T-helper 2 cell (primary cell): ENCODE measurements at regions not wholly inside any gene's neighbourhood (a gene's known extent, or its start where the extent isn't known, plus 50 kb on each side); places are given as distances from the start of the nearest gene placed in this dataset.

ENCODE experiments used
- DNase-seq, 5 experiments: peaks; one replicate each; pipeline versions ENCODE4 v3.0.0 to v3.0.0-alpha.2; 2012 to 2022

DNA sequence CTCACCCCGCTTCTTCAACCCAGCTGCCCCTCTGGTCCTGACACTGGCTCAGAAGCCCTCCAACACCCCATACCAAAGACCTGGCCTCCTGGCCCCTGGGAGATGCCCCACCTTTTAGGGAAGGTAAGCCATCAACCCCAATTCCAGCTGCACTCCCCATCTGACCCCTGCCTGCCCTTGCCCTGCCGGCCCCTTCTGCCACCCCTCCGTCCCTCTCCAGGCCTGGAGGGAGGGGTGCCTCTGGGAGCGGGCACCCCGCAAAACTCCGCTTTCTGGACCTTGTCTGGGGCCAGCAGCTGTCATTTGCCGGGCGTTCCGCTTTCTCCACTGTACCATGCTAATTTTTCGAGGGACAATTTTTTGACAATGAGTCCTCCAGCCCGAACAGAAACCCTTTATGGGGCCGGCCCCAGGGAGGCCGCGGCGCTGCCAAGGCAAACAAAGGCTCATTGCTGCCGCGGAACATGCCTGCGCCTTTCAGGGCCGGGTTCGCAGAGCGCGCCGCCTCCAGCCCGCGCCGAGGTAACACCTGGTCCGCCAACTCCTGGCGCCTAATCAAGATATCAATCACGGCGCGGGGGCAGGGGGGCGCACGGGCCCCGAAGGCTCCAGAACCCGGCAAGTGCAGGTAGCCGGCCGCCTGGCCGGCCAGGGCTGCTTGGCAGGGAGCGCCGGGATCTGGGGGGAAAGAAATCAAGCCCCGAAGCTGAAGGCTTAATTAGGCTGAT lies 96.0 kb downstream of the INHBB start:
- DNase-seq, result no peak

DNA sequence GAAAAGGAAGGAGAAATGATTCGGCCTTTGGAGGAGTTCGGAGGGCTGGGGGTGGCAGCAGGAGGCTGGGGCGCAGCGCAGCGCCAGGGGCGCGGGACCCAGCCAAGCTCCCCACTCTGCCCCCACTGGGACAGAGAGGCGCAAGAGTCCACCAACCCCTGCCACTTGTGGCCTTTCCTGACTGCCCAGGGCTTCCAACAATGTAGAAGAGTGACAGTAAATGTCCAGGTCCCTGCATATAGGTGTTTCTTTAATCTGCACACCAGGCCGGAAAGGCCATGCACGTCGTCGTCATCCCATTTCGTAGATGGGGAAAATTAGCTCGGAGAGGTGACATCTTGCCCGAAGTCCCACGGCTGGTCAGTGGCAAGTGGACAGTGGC lies 96.6 kb downstream of the INHBB start:
- DNase-seq, result no peak

GRCh38 chr2:120442923-120443571 lies 97.1 kb downstream of the INHBB start:
- peak in 1 of 5 experiments; percentile 17 for DNase-seq

DNA sequence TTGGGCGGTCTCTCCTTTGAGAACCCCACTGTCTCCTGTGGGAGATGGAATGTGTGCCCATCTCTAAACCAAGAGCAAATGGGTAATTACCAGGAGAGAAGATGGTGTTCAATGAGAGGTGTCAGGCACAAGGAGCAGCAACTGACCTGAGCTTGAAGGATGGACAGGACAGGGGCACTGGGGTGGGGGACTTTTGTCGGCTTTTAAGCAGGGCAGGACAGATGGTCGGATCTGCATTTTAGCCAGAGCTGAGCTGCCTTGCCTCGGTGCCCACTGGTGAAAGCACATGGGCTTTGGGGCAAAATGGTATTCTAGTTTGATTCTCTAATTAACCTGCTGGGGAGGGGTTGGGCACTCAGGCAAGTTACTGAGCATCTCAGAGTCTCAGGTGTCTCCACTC lies 98.0 kb downstream of the INHBB start:
- DNase-seq, result no peak

DNA sequence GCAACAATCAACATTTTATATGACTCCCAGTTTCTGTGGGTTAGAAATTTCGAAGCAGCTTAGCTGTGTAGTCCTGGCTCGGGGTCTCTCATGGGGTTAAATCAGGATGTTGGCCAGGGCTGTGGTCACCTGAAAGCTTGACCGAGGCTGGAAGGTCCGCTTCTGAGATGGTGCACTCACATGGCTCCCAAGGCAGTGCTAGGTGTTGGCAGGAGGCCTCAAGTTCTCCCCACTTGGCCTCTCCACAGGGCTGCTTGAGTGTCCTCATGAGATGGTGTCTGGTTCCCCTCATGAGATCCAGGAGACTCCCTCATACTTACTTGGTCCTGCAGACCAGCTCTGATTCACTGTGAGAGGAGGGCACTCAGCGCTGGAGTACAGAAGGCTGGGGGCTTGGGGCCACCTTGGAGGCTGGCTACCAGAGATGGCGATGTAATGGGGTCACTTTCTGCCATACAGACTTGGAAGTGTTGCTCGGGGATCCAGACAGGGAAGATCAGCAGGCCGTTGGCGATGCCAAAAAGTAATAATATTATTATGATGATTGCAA lies 98.8 kb downstream of the INHBB start:
- no peak for DNase-seq

GRCh38 chr2:120445449-120446143 lies 99.7 kb downstream of the INHBB start:
- DNase-seq, result no peak

GRCh38 chr2:120446236-120447126 lies 100.5 kb downstream of the INHBB start:
- no peak for DNase-seq

- no peak for DNase-seq
These were observed 101.3 kb downstream of the INHBB start for GRCh38 chr2:120447127-120447785.

DNA sequence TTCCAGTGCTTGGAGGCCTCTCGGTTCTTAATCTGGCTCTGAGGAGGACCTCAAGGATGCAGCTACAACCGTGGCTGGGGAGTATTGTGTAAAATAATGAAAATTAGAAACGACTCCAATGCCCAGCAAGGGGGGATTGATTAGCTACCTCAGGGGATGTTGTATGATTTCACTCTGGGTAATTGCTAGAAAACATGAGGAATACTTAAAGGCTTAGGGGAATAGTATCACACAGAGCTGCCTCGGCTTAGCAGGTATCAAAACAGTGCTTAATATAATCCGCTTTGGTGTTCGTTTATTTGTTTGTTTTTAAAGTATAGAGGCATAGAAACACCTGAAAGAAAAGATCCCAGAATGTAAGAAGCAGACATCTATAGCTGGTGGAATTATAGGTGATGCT lies 102.5 kb downstream of the INHBB start:
- no peak for DNase-seq

- DNase-seq, result no peak
These were observed 103.2 kb downstream of the INHBB start for GRCh38 chr2:120448961-120449810.

- no peak for DNase-seq
These were observed 104.4 kb downstream of the INHBB start for GRCh38 chr2:120450196-120450820.

GRCh38 chr2:120451334-120451733 lies 105.4 kb downstream of the INHBB start:
- DNase-seq, result no peak

GRCh38 chr2:120452131-120452530 lies 106.2 kb downstream of the INHBB start:
- DNase-seq, result no peak

- DNase-seq, result no peak
These were observed 107.2 kb downstream of the INHBB start for GRCh38 chr2:120452945-120453634.

GRCh38 chr2:120453635-120453998 lies 107.7 kb downstream of the INHBB start:
- DNase-seq, result no peak

- no peak for DNase-seq
These were observed 108.9 kb downstream of the INHBB start for GRCh38 chr2:120454654-120455385.

DNA sequence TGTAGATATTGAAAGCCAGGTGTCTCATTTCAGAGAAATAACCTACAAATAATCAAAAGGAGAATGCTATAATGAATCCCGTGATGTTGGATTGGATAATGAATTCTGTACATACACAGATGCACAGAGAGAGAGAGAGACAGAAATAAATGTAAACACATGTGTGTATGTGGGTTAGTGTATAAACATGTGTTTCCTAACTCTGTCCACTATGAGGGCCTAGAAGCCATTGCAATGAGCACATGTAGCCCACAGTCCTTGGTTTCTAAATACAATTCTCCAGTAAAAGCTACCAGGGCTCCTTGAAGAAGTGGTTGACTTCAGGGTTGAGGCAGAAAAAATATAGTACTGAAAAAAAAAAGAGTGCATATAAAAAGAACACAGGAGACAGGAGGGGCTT lies 109.5 kb downstream of the INHBB start:
- no peak for DNase-seq

DNA sequence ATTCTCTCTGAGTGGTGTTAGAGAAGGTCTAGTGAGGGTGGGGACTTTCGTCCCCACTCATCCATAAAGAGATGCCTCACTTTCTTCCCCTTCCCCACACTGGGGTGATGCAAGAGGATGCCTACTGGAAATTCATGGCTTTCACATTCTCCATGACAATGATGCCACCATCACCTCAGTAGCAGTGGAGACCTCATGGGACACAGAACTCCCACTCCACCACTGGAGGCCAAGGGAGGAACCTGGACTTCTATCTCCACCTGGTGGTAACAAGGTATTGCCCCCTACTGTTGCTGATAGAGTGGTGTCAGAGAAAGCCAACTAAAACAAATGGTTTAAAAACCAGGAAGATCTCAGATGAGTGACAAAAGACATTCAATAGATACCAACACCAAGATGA lies 110.9 kb downstream of the INHBB start:
- DNase-seq, result no peak

GRCh38 chr2:120460511-120460910 lies 114.6 kb downstream of the INHBB start:
- no peak for DNase-seq
